ENCODE measurements at regions not wholly inside any gene's neighbourhood (a gene's known extent, or its start where the extent isn't known, plus 50 kb on each side); places are given as distances from the start of the nearest gene placed in this dataset.

DNA sequence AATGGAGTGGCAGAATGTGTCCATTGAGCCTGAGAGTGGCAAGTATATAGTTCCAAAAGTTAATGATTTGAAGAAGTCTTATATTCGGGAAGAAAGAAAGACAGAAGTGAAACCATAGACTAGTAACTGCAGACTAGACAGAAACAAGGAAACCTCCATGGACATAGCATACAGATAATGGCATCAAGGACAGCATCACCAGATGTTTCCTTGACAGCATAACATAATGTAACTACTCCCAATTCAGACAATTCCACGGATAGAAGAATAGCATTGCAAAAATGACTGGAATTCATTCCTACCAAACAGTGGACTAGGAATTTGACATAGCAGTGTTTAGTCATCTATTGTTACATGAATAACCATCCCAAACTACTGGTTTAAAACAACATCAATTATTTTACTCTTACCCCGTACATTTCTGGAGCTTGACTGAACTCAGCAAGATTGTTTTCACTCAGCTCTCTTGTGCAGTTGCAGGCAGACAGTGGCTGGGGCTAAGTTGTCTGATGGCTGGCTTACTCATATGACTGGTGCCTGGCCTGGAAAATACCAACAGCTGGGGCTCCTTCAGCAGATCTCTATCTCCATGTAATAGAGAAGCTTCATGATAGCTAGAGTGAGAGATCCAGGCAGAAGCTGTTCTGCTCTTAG is 109.7 kb upstream of the GADL1 start:
- FAIRE-seq, result no peak
- ChIA-PET POLR2A (no interaction called here), CTCF (ENCODE audit: low intra/inter-chr PET ratio, low total read pairs) (no interaction called here)
- DNase-seq (ENCODE audit: low spot score), result no peak
- Histone ChIP-seq H3K27ac (ENCODE audit: extremely low read length, insufficient read depth, low read length) (no peak overlapping the region), H3K36me3 (replicated peaks in 1 of 2; ENCODE audit: control insufficient read depth in 1 of 2, insufficient read depth in 2 of 2, low read length in 2 of 2) (no peaks in the 10 kb centered on the region), H3K79me2 (ENCODE audit: insufficient read depth, low read length) (no peaks in the 10 kb centered on the region), H3K4me1 (ENCODE audit: insufficient read depth, low read length) (no peaks in the 10 kb centered on the region), H3K9me3 (ENCODE audit: low read length) (no peaks in the 10 kb centered on the region), H2AFZ (ENCODE audit: low read length) (no peak overlapping the region), H3K4me2 (ENCODE audit: low read depth, low read length) (no peak overlapping the region), H4K20me1 (ENCODE audit: insufficient read depth, low read length) (no peaks in the 10 kb centered on the region), H3K27me3 (ENCODE audit: control insufficient read depth in 1 of 2, insufficient read depth in 2 of 2, low read length in 2 of 2) (no peaks in the 10 kb centered on the region), H3K4me3 (replicated peaks in 1 of 3; ENCODE audit: insufficient read depth in 1 of 3, low read depth in 2 of 3, low read length in 3 of 3) (no peak overlapping the region), H3K9ac (ENCODE audit: insufficient read depth, low read depth, low read length) (no peak overlapping the region)
- no peak for ATAC-seq
- BruUV-seq (replicated peaks), result no TSS peak
- 11% methylated on average over 3 of the region's 3 CpGs for WGBS (ENCODE audit: low lambda C conversion rate)
- intact Hi-C loops (cut with micrococcal nuclease; ENCODE audit: unreplicated experiment) (no loop called here), in situ Hi-C loops (cut with HindIII; ENCODE audit: extremely low pct_ligation_motif_present, low pct_unique_long_range_greater_than_20kb) (no loop called here)
- TF ChIP-seq PTBP1 (IDR thresholded peaks at IDR 0.05; ENCODE audit: low read depth, low read length, poor library complexity, severe bottlenecking), result no peak
- no peak for TF ChIP-seq ZNF24 (IDR thresholded peaks at IDR 0.05)
- TF ChIP-seq KLF16 (CRISPR knock-in tag; IDR thresholded peaks at IDR 0.05), result no peak
- no peak for TF ChIP-seq TCF12 (IDR thresholded peaks at IDR 0.05)
- TF ChIP-seq TCF12 (CRISPR knock-in tag; IDR thresholded peaks at IDR 0.05), result no peak
- no peak for TF ChIP-seq NFE2L1 (CRISPR knock-in tag; IDR thresholded peaks at IDR 0.05; ENCODE audit: borderline replicate concordance)
- no peak for TF ChIP-seq FOXC1 (CRISPR knock-in tag; IDR thresholded peaks at IDR 0.05; ENCODE audit: borderline replicate concordance)
- TF ChIP-seq ZFAT (CRISPR knock-in tag; conservative IDR thresholded peaks at IDR 0.05), result no peak
- TF ChIP-seq ZNF7 (CRISPR knock-in tag; IDR thresholded peaks at IDR 0.05), result no peak
- no peak for TF ChIP-seq ZNF264 (CRISPR knock-in tag; IDR thresholded peaks at IDR 0.05)
- no peak for TF ChIP-seq ZNF350 (CRISPR knock-in tag; IDR thresholded peaks at IDR 0.05; ENCODE audit: borderline replicate concordance, low read depth)
- TF ChIP-seq DR1 (CRISPR knock-in tag; IDR thresholded peaks at IDR 0.05), result no peak

All from HepG2 (cell line).